GM23338 (cell line): ENCODE measurements at regions not wholly inside any gene's neighbourhood (a gene's known extent, or its start where the extent isn't known, plus 50 kb on each side); places are given as distances from the start of the nearest gene placed in this dataset.

Experiments used
- ATAC-seq: fragments of 200-7000 bp; cut with Tn5 transposase; 3 replicates; pipeline ENCODE4 v1.9.1; 2020
- DNase-seq: peaks from one replicate; pipeline ENCODE4 v3.0.0-alpha.2; 2015; ENCODE audit warnings: low spot score
- H2AFZ ChIP-seq: fragments of 200-600 bp; sonication (generic); 2 replicates; pipeline ENCODE4 v1.8.0; 2016; ENCODE audit warnings: antibody characterized with exemption, mild to moderate bottlenecking, moderate library complexity
- H3F3A ChIP-seq: fragments of 200-600 bp; sonication (generic); replicated peaks from 2 replicates; pipeline ENCODE4 v1.8.0; 2017; ENCODE audit warnings: antibody characterized with exemption, mixed run types, low read depth
- H3K27ac ChIP-seq: fragments of 200-600 bp; sonication (generic); 2 replicates; pipeline ENCODE4 v1.6.1; 2016; ENCODE audit warnings: low read depth
- H3K27me3 ChIP-seq: fragments of 200-600 bp; sonication (generic); 2 replicates; pipeline ENCODE4 v1.8.0; 2016; ENCODE audit warnings: mild to moderate bottlenecking, mixed run types, moderate library complexity; ENCODE audit not compliant: insufficient read depth
- H3K36me3 ChIP-seq: fragments of 200-600 bp; sonication (generic); 2 replicates; pipeline ENCODE4 v1.8.0; 2016; ENCODE audit warnings: mild to moderate bottlenecking; ENCODE audit not compliant: insufficient read depth
- H3K4me1 ChIP-seq: fragments of 200-600 bp; sonication (generic); 2 replicates; pipeline ENCODE4 v1.8.0; 2016; ENCODE audit warnings: mild to moderate bottlenecking, moderate library complexity; ENCODE audit not compliant: insufficient read depth
- H3K4me2 ChIP-seq: fragments of 200-600 bp; sonication (generic); 2 replicates; pipeline ENCODE4 v1.7.1; 2017; ENCODE audit warnings: mixed run types
- H3K4me3 ChIP-seq: fragments of 200-600 bp; sonication (generic); 2 replicates; pipeline ENCODE4 v1.6.1; 2016; ENCODE audit warnings: mixed run types
- H3K79me2 ChIP-seq: fragments of 200-600 bp; sonication (generic); replicated peaks from 2 replicates; pipeline ENCODE4 v1.8.0; 2017; ENCODE audit warnings: mild to moderate bottlenecking; ENCODE audit not compliant: insufficient read depth
- H3K9me2 ChIP-seq: fragments of 200-600 bp; sonication (generic); 2 replicates; pipeline ENCODE4 v1.8.0; 2017; ENCODE audit not compliant: insufficient read depth
- H4K20me1 ChIP-seq: fragments of 200-600 bp; sonication (generic); replicated peaks from 2 replicates; pipeline ENCODE4 v1.8.0; 2017; ENCODE audit warnings: mild to moderate bottlenecking; ENCODE audit not compliant: insufficient read depth
- H3K27ac Mint-ChIP-seq: 2 replicates; pipeline ENCODE4 v1.8.0; 2020; ENCODE audit warnings: inconsistent platforms, mild to moderate bottlenecking, moderate library complexity, mixed read lengths
- H3K27me3 Mint-ChIP-seq: 3 replicates; pipeline ENCODE4 v1.8.0; 2022; ENCODE audit warnings: low read depth, mild to moderate bottlenecking, moderate library complexity, mixed read lengths, inconsistent platforms; ENCODE audit not compliant: insufficient read depth, poor library complexity
- H3K36me3 Mint-ChIP-seq: 3 replicates; pipeline ENCODE4 v1.8.0; 2021; ENCODE audit warnings: low read depth, mild to moderate bottlenecking, inconsistent platforms, moderate library complexity, mixed read lengths
- H3K4me1 Mint-ChIP-seq: 3 replicates; pipeline ENCODE4 v1.8.0; 2020; ENCODE audit warnings: mild to moderate bottlenecking, inconsistent platforms, mixed read lengths
- H3K4me3 Mint-ChIP-seq: 3 replicates; pipeline ENCODE4 v1.8.0; 2021; ENCODE audit warnings: moderate library complexity, mild to moderate bottlenecking, inconsistent platforms, mixed read lengths
- H3K9me3 Mint-ChIP-seq: 3 replicates; pipeline ENCODE4 v1.8.0; 2020; ENCODE audit warnings: moderate library complexity, mild to moderate bottlenecking, inconsistent platforms, mixed read lengths
- CREB1 ChIP-seq: fragments of 250-450 bp; sonication (Bioruptor Pico); IDR thresholded peaks from 2 replicates; pipeline ENCODE4 v1.5.0; 2020; ENCODE audit warnings: low read depth, mild to moderate bottlenecking, moderate library complexity
- EZH2 ChIP-seq: fragments of 200-600 bp; sonication (generic); IDR thresholded peaks from one replicate; pipeline ENCODE4 v1.8.0; 2017; ENCODE audit warnings: antibody characterized with exemption, mild to moderate bottlenecking, low read depth; ENCODE audit not compliant: unreplicated experiment
- EZH2phosphoT487 ChIP-seq: fragments of 200-600 bp; sonication (generic); IDR thresholded peaks from one replicate; pipeline ENCODE4 v1.8.1; 2018; ENCODE audit warnings: antibody characterized with exemption; ENCODE audit not compliant: unreplicated experiment
- JUNB ChIP-seq: IDR thresholded peaks from one replicate; pipeline ENCODE4 v1.6.1; 2016; ENCODE audit warnings: antibody characterized with exemption; ENCODE audit not compliant: unreplicated experiment
- NANOG ChIP-seq: IDR thresholded peaks from 2 replicates; pipeline ENCODE4 v1.6.1; 2016; ENCODE audit warnings: antibody characterized with exemption, borderline replicate concordance
- STAT1 ChIP-seq: IDR thresholded peaks from one replicate; pipeline ENCODE4 v1.6.1; 2016; ENCODE audit warnings: antibody characterized with exemption; ENCODE audit not compliant: unreplicated experiment
- ZNF114 ChIP-seq: fragments of 250-450 bp; sonication (Bioruptor Pico); IDR thresholded peaks from 2 replicates; pipeline ENCODE4 v1.5.0; 2020; ENCODE audit warnings: mild to moderate bottlenecking, moderate library complexity
- ZNF331 ChIP-seq: fragments of 250-450 bp; sonication (Bioruptor Pico); IDR thresholded peaks from 2 replicates; pipeline ENCODE4 v1.5.0; 2020; ENCODE audit warnings: low read depth, mild to moderate bottlenecking, moderate library complexity
- TF ChIP-seq, protein P1 (sequence below), 2 experiments: fragments of 200-600 bp in 1 of 2; sonication (generic) in 1 of 2; conservative IDR thresholded peaks; 2 replicates each; pipeline versions ENCODE4 v1.5.1 to v1.6.1; 2016 to 2017; ENCODE audit warnings: antibody characterized with exemption in 2 of 2, low read depth in 2 of 2, mild to moderate bottlenecking in 2 of 2, moderate library complexity in 1 of 2
- TF ChIP-seq, protein P2 (sequence below): fragments of 250-450 bp; sonication (Bioruptor Pico); IDR thresholded peaks from 2 replicates; pipeline ENCODE4 v1.5.0; 2020; ENCODE audit warnings: mild to moderate bottlenecking, moderate library complexity
- TF ChIP-seq, protein P3 (sequence below): IDR thresholded peaks from one replicate; pipeline ENCODE4 v1.6.1; 2018; ENCODE audit warnings: antibody characterized with exemption; ENCODE audit not compliant: unreplicated experiment

DNA sequence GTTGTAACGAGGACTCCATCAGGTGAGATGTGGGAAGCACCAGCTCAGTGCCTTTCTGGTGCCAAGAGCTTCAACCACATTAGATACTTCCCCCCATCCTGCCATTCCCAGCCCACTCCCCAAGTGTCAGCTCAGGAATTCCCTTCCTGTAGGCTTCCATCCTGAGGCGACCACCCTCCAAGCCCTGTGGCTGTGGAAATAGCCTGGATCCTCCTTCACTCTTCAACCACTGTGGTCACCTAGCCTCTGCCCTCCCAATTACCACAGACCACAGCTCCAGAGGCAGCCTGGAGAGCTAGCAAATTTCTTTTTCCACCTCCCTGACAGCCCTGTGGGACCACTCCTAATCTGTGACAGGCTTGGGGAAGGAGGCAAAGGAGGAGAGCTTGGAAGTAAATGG lies 219.8 kb upstream of the MAP3K1 start:
- no peak overlapping the region for H2AFZ ChIP-seq
- DNase-seq: no peak
- H3K27me3 ChIP-seq: no peaks in the 10 kb centered on the region
- no peaks in the 10 kb centered on the region for H3K79me2 ChIP-seq
- H3K9me2 ChIP-seq: 0 out of 2 replicates have a peak, but pooled peaks cover 6% of the 10 kb centered on the region
- H3K27me3 Mint-ChIP-seq: peaks cover 3% of the 10 kb centered on the region
- ATAC-seq: no peak
- H3K36me3 ChIP-seq: no peaks in the 10 kb centered on the region
- H3K27ac Mint-ChIP-seq: no peak overlapping the region; the same call in 1 of the 2 replicates
- no peaks in the 10 kb centered on the region for H3K4me1 Mint-ChIP-seq
- H3K9me3 Mint-ChIP-seq: no peaks in the 10 kb centered on the region
- no peaks in the 10 kb centered on the region for H4K20me1 ChIP-seq
- H3F3A ChIP-seq: no peaks in the 10 kb centered on the region
- H3K36me3 Mint-ChIP-seq: no peaks in the 10 kb centered on the region; the same call in 2 of the 3 replicates
- H3K4me3 ChIP-seq: no peak overlapping the region
- no peaks in the 10 kb centered on the region for H3K4me1 ChIP-seq
- no peak for TF ChIP-seq EZH2phosphoT487
- no peak for TF ChIP-seq CREB1
- H3K27ac ChIP-seq: no peak overlapping the region
- no peak overlapping the region for H3K4me2 ChIP-seq
- no peak overlapping the region for H3K4me3 Mint-ChIP-seq

DNA sequence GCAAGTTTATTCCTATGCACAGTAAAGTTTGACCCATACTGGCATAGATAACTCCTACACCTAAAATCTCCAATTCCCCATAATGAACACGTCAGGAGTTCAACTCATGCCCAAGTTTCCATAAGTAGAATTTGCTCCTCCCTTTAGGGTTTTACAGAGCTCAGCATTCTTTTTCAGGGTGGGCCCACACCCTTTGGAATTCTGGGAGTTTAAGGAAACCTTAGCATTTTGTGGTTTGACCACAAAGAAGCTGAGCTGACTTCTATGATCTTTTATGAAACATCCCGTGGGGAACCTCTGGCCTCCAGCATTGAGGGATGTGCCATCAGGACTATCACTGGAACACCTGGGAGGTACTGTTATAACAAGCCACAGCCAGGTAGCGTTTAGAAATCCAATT lies 220.6 kb upstream of the MAP3K1 start:
- no peaks in the 10 kb centered on the region for H3K36me3 ChIP-seq
- no peak for ATAC-seq
- no peak for DNase-seq
- no peak for TF ChIP-seq JUNB
- no peak for TF ChIP-seq STAT1
- TF ChIP-seq EZH2phosphoT487: no peak
- TF ChIP-seq ZNF331 (CRISPR knock-in tag): no peak
- TF ChIP-seq, protein P1, sequence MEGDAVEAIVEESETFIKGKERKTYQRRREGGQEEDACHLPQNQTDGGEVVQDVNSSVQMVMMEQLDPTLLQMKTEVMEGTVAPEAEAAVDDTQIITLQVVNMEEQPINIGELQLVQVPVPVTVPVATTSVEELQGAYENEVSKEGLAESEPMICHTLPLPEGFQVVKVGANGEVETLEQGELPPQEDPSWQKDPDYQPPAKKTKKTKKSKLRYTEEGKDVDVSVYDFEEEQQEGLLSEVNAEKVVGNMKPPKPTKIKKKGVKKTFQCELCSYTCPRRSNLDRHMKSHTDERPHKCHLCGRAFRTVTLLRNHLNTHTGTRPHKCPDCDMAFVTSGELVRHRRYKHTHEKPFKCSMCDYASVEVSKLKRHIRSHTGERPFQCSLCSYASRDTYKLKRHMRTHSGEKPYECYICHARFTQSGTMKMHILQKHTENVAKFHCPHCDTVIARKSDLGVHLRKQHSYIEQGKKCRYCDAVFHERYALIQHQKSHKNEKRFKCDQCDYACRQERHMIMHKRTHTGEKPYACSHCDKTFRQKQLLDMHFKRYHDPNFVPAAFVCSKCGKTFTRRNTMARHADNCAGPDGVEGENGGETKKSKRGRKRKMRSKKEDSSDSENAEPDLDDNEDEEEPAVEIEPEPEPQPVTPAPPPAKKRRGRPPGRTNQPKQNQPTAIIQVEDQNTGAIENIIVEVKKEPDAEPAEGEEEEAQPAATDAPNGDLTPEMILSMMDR (conservative IDR thresholded peaks at IDR 0.05; ENCODE audit: low read depth in 2 of 2): no peak
- TF ChIP-seq, protein P2, sequence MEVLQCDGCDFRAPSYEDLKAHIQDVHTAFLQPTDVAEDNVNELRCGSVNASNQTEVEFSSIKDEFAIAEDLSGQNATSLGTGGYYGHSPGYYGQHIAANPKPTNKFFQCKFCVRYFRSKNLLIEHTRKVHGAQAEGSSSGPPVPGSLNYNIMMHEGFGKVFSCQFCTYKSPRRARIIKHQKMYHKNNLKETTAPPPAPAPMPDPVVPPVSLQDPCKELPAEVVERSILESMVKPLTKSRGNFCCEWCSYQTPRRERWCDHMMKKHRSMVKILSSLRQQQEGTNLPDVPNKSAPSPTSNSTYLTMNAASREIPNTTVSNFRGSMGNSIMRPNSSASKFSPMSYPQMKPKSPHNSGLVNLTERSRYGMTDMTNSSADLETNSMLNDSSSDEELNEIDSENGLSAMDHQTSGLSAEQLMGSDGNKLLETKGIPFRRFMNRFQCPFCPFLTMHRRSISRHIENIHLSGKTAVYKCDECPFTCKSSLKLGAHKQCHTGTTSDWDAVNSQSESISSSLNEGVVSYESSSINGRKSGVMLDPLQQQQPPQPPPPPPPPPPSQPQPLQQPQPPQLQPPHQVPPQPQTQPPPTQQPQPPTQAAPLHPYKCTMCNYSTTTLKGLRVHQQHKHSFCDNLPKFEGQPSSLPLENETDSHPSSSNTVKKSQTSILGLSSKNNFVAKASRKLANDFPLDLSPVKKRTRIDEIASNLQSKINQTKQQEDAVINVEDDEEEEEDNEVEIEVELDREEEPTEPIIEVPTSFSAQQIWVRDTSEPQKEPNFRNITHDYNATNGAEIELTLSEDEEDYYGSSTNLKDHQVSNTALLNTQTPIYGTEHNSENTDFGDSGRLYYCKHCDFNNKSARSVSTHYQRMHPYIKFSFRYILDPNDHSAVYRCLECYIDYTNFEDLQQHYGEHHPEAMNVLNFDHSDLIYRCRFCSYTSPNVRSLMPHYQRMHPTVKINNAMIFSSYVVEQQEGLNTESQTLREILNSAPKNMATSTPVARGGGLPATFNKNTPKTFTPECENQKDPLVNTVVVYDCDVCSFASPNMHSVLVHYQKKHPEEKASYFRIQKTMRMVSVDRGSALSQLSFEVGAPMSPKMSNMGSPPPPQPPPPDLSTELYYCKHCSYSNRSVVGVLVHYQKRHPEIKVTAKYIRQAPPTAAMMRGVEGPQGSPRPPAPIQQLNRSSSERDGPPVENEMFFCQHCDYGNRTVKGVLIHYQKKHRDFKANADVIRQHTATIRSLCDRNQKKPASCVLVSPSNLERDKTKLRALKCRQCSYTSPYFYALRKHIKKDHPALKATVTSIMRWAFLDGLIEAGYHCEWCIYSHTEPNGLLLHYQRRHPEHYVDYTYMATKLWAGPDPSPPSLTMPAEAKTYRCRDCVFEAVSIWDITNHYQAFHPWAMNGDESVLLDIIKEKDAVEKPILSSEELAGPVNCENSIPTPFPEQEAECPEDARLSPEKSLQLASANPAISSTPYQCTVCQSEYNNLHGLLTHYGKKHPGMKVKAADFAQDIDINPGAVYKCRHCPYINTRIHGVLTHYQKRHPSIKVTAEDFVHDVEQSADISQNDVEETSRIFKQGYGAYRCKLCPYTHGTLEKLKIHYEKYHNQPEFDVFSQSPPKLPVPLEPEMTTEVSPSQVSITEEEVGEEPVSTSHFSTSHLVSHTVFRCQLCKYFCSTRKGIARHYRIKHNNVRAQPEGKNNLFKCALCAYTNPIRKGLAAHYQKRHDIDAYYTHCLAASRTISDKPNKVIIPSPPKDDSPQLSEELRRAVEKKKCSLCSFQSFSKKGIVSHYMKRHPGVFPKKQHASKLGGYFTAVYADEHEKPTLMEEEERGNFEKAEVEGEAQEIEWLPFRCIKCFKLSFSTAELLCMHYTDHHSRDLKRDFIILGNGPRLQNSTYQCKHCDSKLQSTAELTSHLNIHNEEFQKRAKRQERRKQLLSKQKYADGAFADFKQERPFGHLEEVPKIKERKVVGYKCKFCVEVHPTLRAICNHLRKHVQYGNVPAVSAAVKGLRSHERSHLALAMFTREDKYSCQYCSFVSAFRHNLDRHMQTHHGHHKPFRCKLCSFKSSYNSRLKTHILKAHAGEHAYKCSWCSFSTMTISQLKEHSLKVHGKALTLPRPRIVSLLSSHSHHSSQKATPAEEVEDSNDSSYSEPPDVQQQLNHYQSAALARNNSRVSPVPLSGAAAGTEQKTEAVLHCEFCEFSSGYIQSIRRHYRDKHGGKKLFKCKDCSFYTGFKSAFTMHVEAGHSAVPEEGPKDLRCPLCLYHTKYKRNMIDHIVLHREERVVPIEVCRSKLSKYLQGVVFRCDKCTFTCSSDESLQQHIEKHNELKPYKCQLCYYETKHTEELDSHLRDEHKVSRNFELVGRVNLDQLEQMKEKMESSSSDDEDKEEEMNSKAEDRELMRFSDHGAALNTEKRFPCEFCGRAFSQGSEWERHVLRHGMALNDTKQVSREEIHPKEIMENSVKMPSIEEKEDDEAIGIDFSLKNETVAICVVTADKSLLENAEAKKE: no peak
- TF ChIP-seq CREB1: no peak
- TF ChIP-seq EZH2: no peak
- TF ChIP-seq ZNF114 (CRISPR knock-in tag): no peak
- no peak for TF ChIP-seq NANOG
- TF ChIP-seq, protein P3, sequence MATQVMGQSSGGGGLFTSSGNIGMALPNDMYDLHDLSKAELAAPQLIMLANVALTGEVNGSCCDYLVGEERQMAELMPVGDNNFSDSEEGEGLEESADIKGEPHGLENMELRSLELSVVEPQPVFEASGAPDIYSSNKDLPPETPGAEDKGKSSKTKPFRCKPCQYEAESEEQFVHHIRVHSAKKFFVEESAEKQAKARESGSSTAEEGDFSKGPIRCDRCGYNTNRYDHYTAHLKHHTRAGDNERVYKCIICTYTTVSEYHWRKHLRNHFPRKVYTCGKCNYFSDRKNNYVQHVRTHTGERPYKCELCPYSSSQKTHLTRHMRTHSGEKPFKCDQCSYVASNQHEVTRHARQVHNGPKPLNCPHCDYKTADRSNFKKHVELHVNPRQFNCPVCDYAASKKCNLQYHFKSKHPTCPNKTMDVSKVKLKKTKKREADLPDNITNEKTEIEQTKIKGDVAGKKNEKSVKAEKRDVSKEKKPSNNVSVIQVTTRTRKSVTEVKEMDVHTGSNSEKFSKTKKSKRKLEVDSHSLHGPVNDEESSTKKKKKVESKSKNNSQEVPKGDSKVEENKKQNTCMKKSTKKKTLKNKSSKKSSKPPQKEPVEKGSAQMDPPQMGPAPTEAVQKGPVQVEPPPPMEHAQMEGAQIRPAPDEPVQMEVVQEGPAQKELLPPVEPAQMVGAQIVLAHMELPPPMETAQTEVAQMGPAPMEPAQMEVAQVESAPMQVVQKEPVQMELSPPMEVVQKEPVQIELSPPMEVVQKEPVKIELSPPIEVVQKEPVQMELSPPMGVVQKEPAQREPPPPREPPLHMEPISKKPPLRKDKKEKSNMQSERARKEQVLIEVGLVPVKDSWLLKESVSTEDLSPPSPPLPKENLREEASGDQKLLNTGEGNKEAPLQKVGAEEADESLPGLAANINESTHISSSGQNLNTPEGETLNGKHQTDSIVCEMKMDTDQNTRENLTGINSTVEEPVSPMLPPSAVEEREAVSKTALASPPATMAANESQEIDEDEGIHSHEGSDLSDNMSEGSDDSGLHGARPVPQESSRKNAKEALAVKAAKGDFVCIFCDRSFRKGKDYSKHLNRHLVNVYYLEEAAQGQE: no peak

More for the DNA sequence above, 220.6 kb upstream of the MAP3K1 start:
- Histone ChIP-seq H3K4me1 (no peaks in the 10 kb centered on the region), H3K9me2 (0 out of 2 replicates have a peak, but pooled peaks cover 6% of the 10 kb centered on the region), H3F3A (no peaks in the 10 kb centered on the region), H3K4me2 (no peak overlapping the region), H4K20me1 (no peaks in the 10 kb centered on the region), H3K27ac (no peak overlapping the region), H3K27me3 (no peaks in the 10 kb centered on the region), H2AFZ (no peak overlapping the region), H3K79me2 (no peaks in the 10 kb centered on the region), H3K4me3 (no peak overlapping the region)
- H3K9me3 Mint-ChIP-seq: no peaks in the 10 kb centered on the region
- H3K27ac Mint-ChIP-seq: no peak overlapping the region
- no peaks in the 10 kb centered on the region; the same call in 2 of the 3 replicates for H3K36me3 Mint-ChIP-seq
- no peaks in the 10 kb centered on the region for H3K4me1 Mint-ChIP-seq
- H3K4me3 Mint-ChIP-seq: no peak overlapping the region
- peaks cover 3% of the 10 kb centered on the region for H3K27me3 Mint-ChIP-seq
